Activated naive CD4-positive, alpha-beta T cell treated with anti-CD3 and anti-CD28 coated beads, Interleukin-2, amount 50 U/mL, for 72 hours (primary cell): ENCODE measurements at regions not wholly inside any gene's neighbourhood (a gene's known extent, or its start where the extent isn't known, plus 50 kb on each side); places are given as distances from the start of the nearest gene placed in this dataset.

Source experiments
- ATAC-seq, 2 donors: fragments of 150-1000 bp; cut with Tn5 transposase; 2 replicates each; pipeline ENCODE4 v1.10.0; 2021; ENCODE audit warnings: mild to moderate bottlenecking in 2 of 2, moderate library complexity in 2 of 2
- DNase-seq, 2 donors: peaks; one replicate each; pipeline ENCODE4 v3.0.0; 2021 to 2022; ENCODE audit warnings: low spot score in 2 of 2
- H3K27ac Mint-ChIP-seq, 2 donors: one replicate each; pipeline ENCODE4 v1.8.0; 2022; ENCODE audit warnings: mild to moderate bottlenecking in 2 of 2, mixed read lengths in 2 of 2
- H3K36me3 Mint-ChIP-seq, 2 donors: one replicate each; pipeline ENCODE4 v1.8.0; 2022; ENCODE audit warnings: mixed read lengths in 2 of 2
- H3K9me3 Mint-ChIP-seq, 2 donors: one replicate each; pipeline ENCODE4 v1.8.0; 2022; ENCODE audit warnings: mixed read lengths in 2 of 2

- no peak for DNase-seq
- peaks cover 0 to 8% of the 10 kb centered on the region in 2 donors for H3K9me3 Mint-ChIP-seq
- H3K27ac Mint-ChIP-seq, result no peak overlapping the region
- ATAC-seq, result peak; percentile 22 to 52
- no peaks in the 10 kb centered on the region for H3K36me3 Mint-ChIP-seq
Measured at GRCh38 chr6:30272032-30272431, 54.7 kb upstream of the TRIM39 start.

- DNase-seq, result no peak
- peaks cover 0 to 10% of the 10 kb centered on the region in 2 donors for H3K36me3 Mint-ChIP-seq
- ATAC-seq, result no peak
- H3K9me3 Mint-ChIP-seq, result peaks cover 0 to 4% of the 10 kb centered on the region in 2 donors
- no peak overlapping the region for H3K27ac Mint-ChIP-seq
Measured at GRCh38 chr6:30267423-30267822, 54.2 kb upstream of the TRIM26 start.

- Mint-ChIP-seq H3K9me3 (no peaks in the 10 kb centered on the region), H3K36me3 (peaks cover 0 to 10% of the 10 kb centered on the region in 2 donors)
- DNase-seq, result no peak
Measured at GRCh38 chr6:30265594-30265993, 52.4 kb upstream of the TRIM26 start.

GRCh38 chr6:30265181-30265580, 52.0 kb upstream of the TRIM26 start:
- H3K9me3 Mint-ChIP-seq, result no peaks in the 10 kb centered on the region
- peaks cover 0 to 10% of the 10 kb centered on the region in 2 donors for H3K36me3 Mint-ChIP-seq
- H3K27ac Mint-ChIP-seq, result no peak overlapping the region
- DNase-seq (no peak), ATAC-seq (no peak)

More at GRCh38 chr6:30265594-30265993, 52.4 kb upstream of the TRIM26 start:
- H3K27ac Mint-ChIP-seq, result no peak overlapping the region
- ATAC-seq, result no peak

GRCh38 chr6:30264743-30265142, 51.5 kb upstream of the TRIM26 start:
- Mint-ChIP-seq H3K9me3 (no peaks in the 10 kb centered on the region), H3K36me3 (peaks cover 0 to 10% of the 10 kb centered on the region in 2 donors), H3K27ac (no peak overlapping the region)
- no peak for ATAC-seq
- DNase-seq, result no peak

GRCh38 chr6:30263734-30264133, 50.5 kb upstream of the TRIM26 start:
- ATAC-seq (no peak), DNase-seq (no peak)
- Mint-ChIP-seq H3K9me3 (no peaks in the 10 kb centered on the region), H3K27ac (no peak overlapping the region), H3K36me3 (peaks cover 0 to 10% of the 10 kb centered on the region in 2 donors)
